ENCODE measurements at regions not wholly inside any gene's neighbourhood (a gene's known extent, or its start where the extent isn't known, plus 50 kb on each side); places are given as distances from the start of the nearest gene placed in this dataset.
"Not testable (repeated sequence)": the region's sequence is repeated elsewhere in the genome, so short reads cannot be mapped to it uniquely, and the experiment has no call there.

- TF ChIP-seq, protein P1, sequence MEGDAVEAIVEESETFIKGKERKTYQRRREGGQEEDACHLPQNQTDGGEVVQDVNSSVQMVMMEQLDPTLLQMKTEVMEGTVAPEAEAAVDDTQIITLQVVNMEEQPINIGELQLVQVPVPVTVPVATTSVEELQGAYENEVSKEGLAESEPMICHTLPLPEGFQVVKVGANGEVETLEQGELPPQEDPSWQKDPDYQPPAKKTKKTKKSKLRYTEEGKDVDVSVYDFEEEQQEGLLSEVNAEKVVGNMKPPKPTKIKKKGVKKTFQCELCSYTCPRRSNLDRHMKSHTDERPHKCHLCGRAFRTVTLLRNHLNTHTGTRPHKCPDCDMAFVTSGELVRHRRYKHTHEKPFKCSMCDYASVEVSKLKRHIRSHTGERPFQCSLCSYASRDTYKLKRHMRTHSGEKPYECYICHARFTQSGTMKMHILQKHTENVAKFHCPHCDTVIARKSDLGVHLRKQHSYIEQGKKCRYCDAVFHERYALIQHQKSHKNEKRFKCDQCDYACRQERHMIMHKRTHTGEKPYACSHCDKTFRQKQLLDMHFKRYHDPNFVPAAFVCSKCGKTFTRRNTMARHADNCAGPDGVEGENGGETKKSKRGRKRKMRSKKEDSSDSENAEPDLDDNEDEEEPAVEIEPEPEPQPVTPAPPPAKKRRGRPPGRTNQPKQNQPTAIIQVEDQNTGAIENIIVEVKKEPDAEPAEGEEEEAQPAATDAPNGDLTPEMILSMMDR (conservative IDR thresholded peaks at IDR 0.05; ENCODE audit: low read depth, low read length): no peak
- H3K4me3 ChIP-seq (ENCODE audit: low read depth, low read length): no peak overlapping the region
- no peak for DNase-seq (ENCODE audit: low read depth)
Measured at GRCh38 chr6:117761610-117762009, 86.3 kb downstream of the NUS1 start.

DNA sequence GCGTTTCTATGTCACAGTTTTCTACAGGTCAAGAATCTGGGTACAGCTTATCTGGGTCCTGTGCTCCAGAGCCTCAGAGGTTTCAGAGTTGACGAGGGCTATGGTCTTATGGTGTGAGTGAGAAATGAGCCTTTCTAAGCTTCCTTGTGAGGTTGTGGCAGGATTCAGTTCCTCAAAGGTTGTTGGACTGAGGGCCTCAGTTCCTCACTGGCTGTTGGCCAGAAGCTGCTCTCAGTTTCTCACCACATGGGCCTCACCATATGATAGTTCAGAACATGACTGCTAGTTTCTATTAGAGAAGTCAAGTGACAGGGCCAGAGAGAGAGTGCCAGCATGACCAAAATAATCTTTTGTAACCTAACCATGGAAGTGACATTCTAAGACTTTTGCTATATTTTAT is 96.1 kb downstream of the NUS1 start:
- DNase-seq (ENCODE audit: low read depth): no peak
- TF ChIP-seq, protein P1 (conservative IDR thresholded peaks at IDR 0.05; ENCODE audit: low read depth, low read length): no peak
- H3K4me3 ChIP-seq (ENCODE audit: low read depth, low read length): no peak overlapping the region

DNA sequence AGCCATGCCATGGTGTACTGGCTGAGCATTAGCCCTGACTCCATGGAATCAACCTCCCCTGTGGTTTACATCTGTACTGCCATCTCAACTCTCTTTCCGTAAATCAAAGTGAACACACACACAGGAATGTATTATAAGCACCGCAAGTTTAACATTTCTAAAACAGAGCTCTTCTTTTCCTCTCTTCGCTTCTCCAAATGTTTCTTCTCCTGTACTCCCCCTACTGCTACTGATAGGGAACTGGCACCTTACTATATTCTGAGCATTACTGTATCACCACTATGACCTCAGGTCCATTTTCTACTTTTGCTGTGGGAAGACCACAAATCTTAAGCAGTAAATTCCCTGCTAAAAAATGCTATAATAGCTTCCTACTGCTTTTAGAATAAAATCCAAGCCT is 101.2 kb downstream of the NUS1 start:
- TF ChIP-seq, protein P1 (conservative IDR thresholded peaks at IDR 0.05; ENCODE audit: low read depth, low read length): peak; percentile 36
- DNase-seq (ENCODE audit: low read depth): peak; percentile 10
- no peak overlapping the region for H3K4me3 ChIP-seq (ENCODE audit: low read depth, low read length)

DNA sequence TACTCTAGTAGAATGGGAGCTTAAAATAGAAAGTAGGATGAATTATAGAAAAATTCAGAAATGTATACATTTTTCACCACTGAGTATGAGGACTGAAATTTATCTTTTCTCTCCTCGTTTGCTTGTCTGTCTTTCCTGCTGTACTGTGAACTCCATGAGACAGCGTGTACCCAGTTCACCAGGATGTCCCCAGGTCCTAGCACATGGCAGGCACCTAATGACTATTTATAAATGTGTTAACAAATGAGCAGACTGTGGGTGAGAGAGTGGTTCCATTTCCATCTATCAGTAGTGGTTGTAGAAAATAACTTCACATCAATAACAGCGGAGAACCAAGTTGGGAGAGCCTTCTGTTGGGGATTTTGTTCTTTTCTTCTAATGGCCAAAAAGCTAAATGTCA is 106.3 kb downstream of the NUS1 start:
- no peak for DNase-seq (ENCODE audit: low read depth)
- TF ChIP-seq, protein P1 (conservative IDR thresholded peaks at IDR 0.05; ENCODE audit: low read depth, low read length): no peak
- no peak overlapping the region for H3K4me3 ChIP-seq (ENCODE audit: low read depth, low read length)

- TF ChIP-seq, protein P1 (conservative IDR thresholded peaks at IDR 0.05; ENCODE audit: low read depth, low read length): no peak
- no peak overlapping the region for H3K4me3 ChIP-seq (ENCODE audit: low read depth, low read length)
- DNase-seq (ENCODE audit: low read depth): no peak
Measured at GRCh38 chr6:117783279-117783678, 108.0 kb downstream of the NUS1 start.

DNA sequence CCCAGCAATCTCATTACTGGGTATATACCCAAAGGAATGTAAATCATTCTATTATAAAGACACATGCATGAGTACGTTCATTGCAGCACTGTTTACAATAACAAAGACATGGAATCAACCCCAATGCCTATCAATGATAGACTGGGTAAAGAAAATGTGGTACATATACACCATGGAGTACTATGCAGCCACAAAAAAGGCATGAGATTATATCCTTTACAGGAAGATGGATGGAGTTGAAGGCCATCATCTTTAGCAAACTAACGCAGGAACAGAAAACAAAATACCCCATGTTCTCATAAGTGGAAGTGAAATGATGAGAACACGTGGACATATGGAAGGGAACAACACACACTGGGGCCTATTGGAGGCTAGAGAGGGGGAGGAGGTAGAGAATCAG is 115.7 kb downstream of the NUS1 start:
- TF ChIP-seq, protein P1 (conservative IDR thresholded peaks at IDR 0.05; ENCODE audit: low read depth, low read length): no peak
- no peak for DNase-seq (ENCODE audit: low read depth)
- no peak overlapping the region for H3K4me3 ChIP-seq (ENCODE audit: low read depth, low read length)

GRCh38 chr6:117795234-117795633 is 111.8 kb upstream of the SLC35F1 start:
- TF ChIP-seq, protein P1 (conservative IDR thresholded peaks at IDR 0.05; ENCODE audit: low read depth, low read length): no peak
- no peak overlapping the region for H3K4me3 ChIP-seq (ENCODE audit: low read depth, low read length)
- DNase-seq (ENCODE audit: low read depth): no peak

- H3K4me3 ChIP-seq (ENCODE audit: low read depth, low read length); DNase-seq (ENCODE audit: low read depth): not testable (repeated sequence)
Measured at GRCh38 chr6:117798819-117799218, 108.2 kb upstream of the SLC35F1 start.
